HUES6 (cell line): ENCODE measurements at regions not wholly inside any gene's neighbourhood (a gene's known extent, or its start where the extent isn't known, plus 50 kb on each side); places are given as distances from the start of the nearest gene placed in this dataset.

ENCODE experiments used
- H3K27ac ChIP-seq: 2 replicates; pipeline ENCODE4 v1.7.0; 2013; ENCODE audit warnings: low read depth, mild to moderate bottlenecking, low read length, inconsistent platforms
- H3K27me3 ChIP-seq: 2 replicates; pipeline ENCODE4 v1.6.1; 2013; ENCODE audit warnings: low read length; ENCODE audit not compliant: control insufficient read depth, insufficient read depth
- H3K36me3 ChIP-seq: 2 replicates; pipeline ENCODE4 v1.6.1; 2013; ENCODE audit warnings: low read length; ENCODE audit not compliant: control insufficient read depth, insufficient read depth
- H3K4me1 ChIP-seq: 2 replicates; pipeline ENCODE4 v1.6.1; 2013; ENCODE audit warnings: low read length; ENCODE audit not compliant: control insufficient read depth, insufficient read depth
- H3K4me3 ChIP-seq: 2 replicates; pipeline ENCODE4 v1.5.1; 2013; ENCODE audit warnings: low read depth, low read length
- H3K9ac ChIP-seq: one replicate; pipeline ENCODE4 v1.6.1; 2013; ENCODE audit warnings: mild to moderate bottlenecking, low read length
- H3K9me3 ChIP-seq: 2 replicates; pipeline ENCODE4 v1.6.1; 2013; ENCODE audit warnings: low read depth, low read length; ENCODE audit not compliant: control insufficient read depth, insufficient read depth

- no peaks in the 10 kb centered on the region for H3K9me3 ChIP-seq
- no peak overlapping the region for H3K9ac ChIP-seq
- no peak overlapping the region for H3K4me3 ChIP-seq
- H3K27ac ChIP-seq: no peak overlapping the region
- H3K27me3 ChIP-seq: no peaks in the 10 kb centered on the region
- H3K36me3 ChIP-seq: no peaks in the 10 kb centered on the region
- H3K4me1 ChIP-seq: peaks cover 5% of the 10 kb centered on the region; the same call in 1 of the 2 replicates
Observed at GRCh38 chr1:201598973-201599372, 60.0 kb downstream of the NAV1 start.

GRCh38 chr1:201599548-201599947 lies 60.6 kb downstream of the NAV1 start:
- no peak overlapping the region for H3K27ac ChIP-seq
- no peaks in the 10 kb centered on the region for H3K36me3 ChIP-seq
- 0 out of 2 replicates have a peak, but pooled peaks cover under 1% of the 10 kb centered on the region for H3K4me1 ChIP-seq
- no peak overlapping the region for H3K9ac ChIP-seq
- no peaks in the 10 kb centered on the region for H3K9me3 ChIP-seq
- H3K27me3 ChIP-seq: no peaks in the 10 kb centered on the region
- no peak overlapping the region for H3K4me3 ChIP-seq

GRCh38 chr1:201602413-201603265 lies 63.7 kb downstream of the NAV1 start:
- Histone ChIP-seq H3K27ac (no peak overlapping the region), H3K4me3 (no peak overlapping the region), H3K36me3 (no peaks in the 10 kb centered on the region), H3K9me3 (no peaks in the 10 kb centered on the region), H3K27me3 (peaks cover 4% of the 10 kb centered on the region; the same call in 1 of the 2 replicates), H3K9ac (no peak overlapping the region), H3K4me1 (no peaks in the 10 kb centered on the region)

GRCh38 chr1:201603613-201604232 lies 64.8 kb downstream of the NAV1 start:
- Histone ChIP-seq H3K36me3 (no peaks in the 10 kb centered on the region), H3K4me1 (no peaks in the 10 kb centered on the region), H3K4me3 (no peak overlapping the region), H3K27me3 (peaks cover 4% of the 10 kb centered on the region; the same call in 1 of the 2 replicates), H3K9me3 (no peaks in the 10 kb centered on the region), H3K9ac (no peak overlapping the region), H3K27ac (no peak overlapping the region)

GRCh38 chr1:201605385-201606010 lies 66.6 kb downstream of the NAV1 start:
- H3K36me3 ChIP-seq: no peaks in the 10 kb centered on the region
- H3K9me3 ChIP-seq: no peaks in the 10 kb centered on the region
- H3K4me3 ChIP-seq: no peak overlapping the region
- no peaks in the 10 kb centered on the region for H3K4me1 ChIP-seq
- no peak overlapping the region for H3K27ac ChIP-seq
- no peak overlapping the region for H3K9ac ChIP-seq
- H3K27me3 ChIP-seq: peaks cover 4% of the 10 kb centered on the region; the same call in 1 of the 2 replicates

GRCh38 chr1:201606096-201606495 lies 67.2 kb downstream of the NAV1 start:
- no peaks in the 10 kb centered on the region for H3K4me1 ChIP-seq
- no peaks in the 10 kb centered on the region for H3K9me3 ChIP-seq
- peaks cover 4% of the 10 kb centered on the region; the same call in 1 of the 2 replicates for H3K27me3 ChIP-seq
- no peak overlapping the region for H3K4me3 ChIP-seq
- no peaks in the 10 kb centered on the region for H3K36me3 ChIP-seq
- no peak overlapping the region for H3K27ac ChIP-seq
- no peak overlapping the region for H3K9ac ChIP-seq

GRCh38 chr1:201606623-201607022 lies 67.7 kb downstream of the NAV1 start:
- Histone ChIP-seq H3K36me3 (no peaks in the 10 kb centered on the region), H3K4me1 (no peaks in the 10 kb centered on the region), H3K9me3 (no peaks in the 10 kb centered on the region), H3K27me3 (peaks cover 4% of the 10 kb centered on the region; the same call in 1 of the 2 replicates), H3K4me3 (no peak overlapping the region), H3K9ac (no peak overlapping the region), H3K27ac (no peak overlapping the region)

- no peak overlapping the region for H3K4me3 ChIP-seq
- H3K27me3 ChIP-seq: peaks cover 7% of the 10 kb centered on the region; the same call in 1 of the 2 replicates
- no peaks in the 10 kb centered on the region for H3K4me1 ChIP-seq
- no peak overlapping the region for H3K9ac ChIP-seq
- no peak overlapping the region for H3K27ac ChIP-seq
- no peaks in the 10 kb centered on the region for H3K9me3 ChIP-seq
- H3K36me3 ChIP-seq: no peaks in the 10 kb centered on the region
Observed at GRCh38 chr1:201608635-201609395, 69.9 kb downstream of the NAV1 start.

GRCh38 chr1:201609661-201610318 lies 70.9 kb downstream of the NAV1 start:
- no peaks in the 10 kb centered on the region for H3K4me1 ChIP-seq
- no peaks in the 10 kb centered on the region for H3K9me3 ChIP-seq
- H3K27ac ChIP-seq: no peak overlapping the region
- peaks cover 7% of the 10 kb centered on the region; the same call in 1 of the 2 replicates for H3K27me3 ChIP-seq
- H3K36me3 ChIP-seq: no peaks in the 10 kb centered on the region
- no peak overlapping the region for H3K4me3 ChIP-seq
- H3K9ac ChIP-seq: no peak overlapping the region

- H3K9me3 ChIP-seq: no peaks in the 10 kb centered on the region
- H3K9ac ChIP-seq: no peak overlapping the region
- no peaks in the 10 kb centered on the region for H3K4me1 ChIP-seq
- H3K36me3 ChIP-seq: no peaks in the 10 kb centered on the region
- H3K27ac ChIP-seq: no peak overlapping the region
- H3K4me3 ChIP-seq: no peak overlapping the region
- peaks cover 4% of the 10 kb centered on the region; the same call in 1 of the 2 replicates for H3K27me3 ChIP-seq
Observed at GRCh38 chr1:201610858-201611257, 71.9 kb downstream of the NAV1 start.
